H1 (cell line): ENCODE measurements at regions not wholly inside any gene's neighbourhood (a gene's known extent, or its start where the extent isn't known, plus 50 kb on each side); places are given as distances from the start of the nearest gene placed in this dataset.

Experiments
- ASH2L ChIP-seq: fragments of 200-600, 300-600 bp; sonication (generic); IDR thresholded peaks from one replicate; pipeline ENCODE4 v1.7.1; 2017; ENCODE audit warnings: low read length
- ATF3 ChIP-seq: IDR thresholded peaks from 2 replicates; pipeline ENCODE4 v1.6.1; 2011; ENCODE audit warnings: low read depth, mild to moderate bottlenecking, low read length; ENCODE audit not compliant: insufficient read depth
- CHD7 ChIP-seq: fragments of 300-600 bp; sonication (generic); IDR thresholded peaks from 2 replicates; pipeline ENCODE4 v1.7.1; 2012; ENCODE audit warnings: low read length, moderate library complexity, mild to moderate bottlenecking, inconsistent platforms; ENCODE audit not compliant: insufficient replicate concordance
- HDAC6 ChIP-seq: IDR thresholded peaks from one replicate; pipeline ENCODE4 v1.7.1; 2012; ENCODE audit warnings: low read depth, mild to moderate bottlenecking, inconsistent platforms, low read length, moderate library complexity
- RAD21 ChIP-seq, 2 experiments: IDR thresholded peaks in 1 of 2; conservative IDR thresholded peaks in 1 of 2; 2 replicates each; pipeline ENCODE4 v1.6.1; 2011; ENCODE audit warnings: low read depth in 2 of 2, low read length in 2 of 2, improper control_type of control experiment in 1 of 2, inconsistent platforms in 1 of 2, mild to moderate bottlenecking in 1 of 2, moderate library complexity in 1 of 2
- TAF7 ChIP-seq: optimal IDR thresholded peaks from 2 replicates; pipeline ENCODE3; 2011; ENCODE audit warnings: low read depth, mild to moderate bottlenecking, inconsistent platforms, low read length, moderate library complexity, borderline replicate concordance
- ZNF274 ChIP-seq: IDR thresholded peaks from 2 replicates; pipeline ENCODE4 v1.7.0; 2012; ENCODE audit warnings: low read length, borderline replicate concordance; ENCODE audit errors: extremely low read depth

- no peak for TF ChIP-seq CHD7
- TF ChIP-seq HDAC6, result no peak
- TF ChIP-seq TAF7, result no peak
- TF ChIP-seq ATF3, result no peak
- TF ChIP-seq ASH2L, result no peak
- no peak for TF ChIP-seq ZNF274
- TF ChIP-seq RAD21 (IDR thresholded peaks at IDR 0.05 in 1 of 2, conservative IDR thresholded peaks at IDR 0.05 in 1 of 2; ENCODE audit: low read depth in 2 of 2, low read length in 2 of 2), result no peak
Observed at GRCh38 chrY:19303136-19303535, 441.4 kb downstream of the KDM5D start (continued).
